ENCODE measurements at regions not wholly inside any gene's neighbourhood (a gene's known extent, or its start where the extent isn't known, plus 50 kb on each side); places are given as distances from the start of the nearest gene placed in this dataset.

GRCh38 chr1:4263699-4264098 is 363.6 kb upstream of the C1orf174 start:
- no peak overlapping the region for H3K4me3 ChIP-seq (ENCODE audit: low read depth, low read length)
- H3K36me3 ChIP-seq (ENCODE audit: control insufficient read depth, insufficient read depth, low read length): no peaks in the 10 kb centered on the region
- peaks cover 3% of the 10 kb centered on the region for H3K9me3 ChIP-seq (ENCODE audit: control insufficient read depth, insufficient read depth, low read length)
- H3K9ac ChIP-seq (ENCODE audit: low read depth, low read length): no peak overlapping the region
- no peaks in the 10 kb centered on the region for H3K4me1 ChIP-seq (ENCODE audit: control insufficient read depth, insufficient read depth, low read length)
- no peaks in the 10 kb centered on the region for H3K27me3 ChIP-seq (ENCODE audit: control insufficient read depth, insufficient read depth, low read length)

GRCh38 chr1:4265836-4266235 is 365.8 kb upstream of the C1orf174 start:
- Histone ChIP-seq H3K4me3 (ENCODE audit: low read depth, low read length) (no peak overlapping the region), H3K36me3 (ENCODE audit: control insufficient read depth, insufficient read depth, low read length) (no peaks in the 10 kb centered on the region), H3K27me3 (ENCODE audit: control insufficient read depth, insufficient read depth, low read length) (no peaks in the 10 kb centered on the region), H3K9ac (ENCODE audit: low read depth, low read length) (no peak overlapping the region), H3K9me3 (ENCODE audit: control insufficient read depth, insufficient read depth, low read length) (peaks cover 3% of the 10 kb centered on the region), H3K4me1 (ENCODE audit: control insufficient read depth, insufficient read depth, low read length) (no peaks in the 10 kb centered on the region)

GRCh38 chr1:4267381-4268261 is 367.5 kb upstream of the C1orf174 start:
- no peaks in the 10 kb centered on the region for H3K27me3 ChIP-seq (ENCODE audit: control insufficient read depth, insufficient read depth, low read length)
- H3K4me3 ChIP-seq (ENCODE audit: low read depth, low read length): no peak overlapping the region
- H3K9me3 ChIP-seq (ENCODE audit: control insufficient read depth, insufficient read depth, low read length): no peaks in the 10 kb centered on the region
- H3K4me1 ChIP-seq (ENCODE audit: control insufficient read depth, insufficient read depth, low read length): no peaks in the 10 kb centered on the region
- H3K36me3 ChIP-seq (ENCODE audit: control insufficient read depth, insufficient read depth, low read length): no peaks in the 10 kb centered on the region
- H3K9ac ChIP-seq (ENCODE audit: low read depth, low read length): no peak overlapping the region

- H3K4me3 ChIP-seq (ENCODE audit: low read depth, low read length): no peak overlapping the region
- H3K4me1 ChIP-seq (ENCODE audit: control insufficient read depth, insufficient read depth, low read length): no peaks in the 10 kb centered on the region
- H3K9ac ChIP-seq (ENCODE audit: low read depth, low read length): no peak overlapping the region
Measured at GRCh38 chr1:4268262-4268888, 368.3 kb upstream of the C1orf174 start.

GRCh38 chr1:4268889-4269284 is 368.8 kb upstream of the C1orf174 start:
- no peak overlapping the region for H3K4me3 ChIP-seq (ENCODE audit: low read depth, low read length)
- H3K9ac ChIP-seq (ENCODE audit: low read depth, low read length): no peak overlapping the region
- no peaks in the 10 kb centered on the region for H3K4me1 ChIP-seq (ENCODE audit: control insufficient read depth, insufficient read depth, low read length)
- peaks cover 4% of the 10 kb centered on the region for H3K9me3 ChIP-seq (ENCODE audit: control insufficient read depth, insufficient read depth, low read length)
- no peaks in the 10 kb centered on the region for H3K27me3 ChIP-seq (ENCODE audit: control insufficient read depth, insufficient read depth, low read length)
- no peaks in the 10 kb centered on the region for H3K36me3 ChIP-seq (ENCODE audit: control insufficient read depth, insufficient read depth, low read length)

More at GRCh38 chr1:4268262-4268888, 368.3 kb upstream of the C1orf174 start:
- H3K36me3 ChIP-seq (ENCODE audit: control insufficient read depth, insufficient read depth, low read length): no peaks in the 10 kb centered on the region
- H3K9me3 ChIP-seq (ENCODE audit: control insufficient read depth, insufficient read depth, low read length): peaks cover 4% of the 10 kb centered on the region
- H3K27me3 ChIP-seq (ENCODE audit: control insufficient read depth, insufficient read depth, low read length): no peaks in the 10 kb centered on the region

- peaks cover 4% of the 10 kb centered on the region for H3K9me3 ChIP-seq (ENCODE audit: control insufficient read depth, insufficient read depth, low read length)
- H3K4me1 ChIP-seq (ENCODE audit: control insufficient read depth, insufficient read depth, low read length): no peaks in the 10 kb centered on the region
- no peak overlapping the region for H3K9ac ChIP-seq (ENCODE audit: low read depth, low read length)
- H3K27me3 ChIP-seq (ENCODE audit: control insufficient read depth, insufficient read depth, low read length): no peaks in the 10 kb centered on the region
- H3K4me3 ChIP-seq (ENCODE audit: low read depth, low read length): no peak overlapping the region
- H3K36me3 ChIP-seq (ENCODE audit: control insufficient read depth, insufficient read depth, low read length): no peaks in the 10 kb centered on the region
Measured at GRCh38 chr1:4269330-4269729, 369.3 kb upstream of the C1orf174 start.

- no peaks in the 10 kb centered on the region for H3K4me1 ChIP-seq (ENCODE audit: control insufficient read depth, insufficient read depth, low read length)
- H3K36me3 ChIP-seq (ENCODE audit: control insufficient read depth, insufficient read depth, low read length): no peaks in the 10 kb centered on the region
- H3K27me3 ChIP-seq (ENCODE audit: control insufficient read depth, insufficient read depth, low read length): no peaks in the 10 kb centered on the region
- peaks cover 4% of the 10 kb centered on the region for H3K9me3 ChIP-seq (ENCODE audit: control insufficient read depth, insufficient read depth, low read length)
- H3K9ac ChIP-seq (ENCODE audit: low read depth, low read length): no peak overlapping the region
- H3K4me3 ChIP-seq (ENCODE audit: low read depth, low read length): no peak overlapping the region
Measured at GRCh38 chr1:4269952-4270570, 370.0 kb upstream of the C1orf174 start.

- Histone ChIP-seq H3K27me3 (ENCODE audit: control insufficient read depth, insufficient read depth, low read length) (no peaks in the 10 kb centered on the region), H3K9ac (ENCODE audit: low read depth, low read length) (no peak overlapping the region)
Measured at GRCh38 chr1:4270651-4271337, 370.7 kb upstream of the C1orf174 start.

GRCh38 chr1:4271338-4271998 is 371.4 kb upstream of the C1orf174 start:
- H3K4me1 ChIP-seq (ENCODE audit: control insufficient read depth, insufficient read depth, low read length): no peaks in the 10 kb centered on the region
- peaks cover 4% of the 10 kb centered on the region for H3K9me3 ChIP-seq (ENCODE audit: control insufficient read depth, insufficient read depth, low read length)

More at GRCh38 chr1:4270651-4271337, 370.7 kb upstream of the C1orf174 start:
- H3K4me1 ChIP-seq (ENCODE audit: control insufficient read depth, insufficient read depth, low read length): no peaks in the 10 kb centered on the region
- peaks cover 4% of the 10 kb centered on the region for H3K9me3 ChIP-seq (ENCODE audit: control insufficient read depth, insufficient read depth, low read length)
- no peaks in the 10 kb centered on the region for H3K36me3 ChIP-seq (ENCODE audit: control insufficient read depth, insufficient read depth, low read length)
- no peak overlapping the region for H3K4me3 ChIP-seq (ENCODE audit: low read depth, low read length)

GRCh38 chr1:4272568-4272967 is 372.5 kb upstream of the C1orf174 start:
- Histone ChIP-seq H3K4me1 (ENCODE audit: control insufficient read depth, insufficient read depth, low read length) (no peaks in the 10 kb centered on the region), H3K9me3 (ENCODE audit: control insufficient read depth, insufficient read depth, low read length) (peaks cover 7% of the 10 kb centered on the region)

More at GRCh38 chr1:4271338-4271998, 371.4 kb upstream of the C1orf174 start:
- Histone ChIP-seq H3K27me3 (ENCODE audit: control insufficient read depth, insufficient read depth, low read length) (no peaks in the 10 kb centered on the region), H3K9ac (ENCODE audit: low read depth, low read length) (no peak overlapping the region), H3K4me3 (ENCODE audit: low read depth, low read length) (no peak overlapping the region), H3K36me3 (ENCODE audit: control insufficient read depth, insufficient read depth, low read length) (no peaks in the 10 kb centered on the region)

GRCh38 chr1:4273243-4273642 is 373.2 kb upstream of the C1orf174 start:
- Histone ChIP-seq H3K9me3 (ENCODE audit: control insufficient read depth, insufficient read depth, low read length) (peaks cover 7% of the 10 kb centered on the region), H3K4me3 (ENCODE audit: low read depth, low read length) (no peak overlapping the region), H3K4me1 (ENCODE audit: control insufficient read depth, insufficient read depth, low read length) (no peaks in the 10 kb centered on the region), H3K36me3 (ENCODE audit: control insufficient read depth, insufficient read depth, low read length) (no peaks in the 10 kb centered on the region), H3K9ac (ENCODE audit: low read depth, low read length) (no peak overlapping the region), H3K27me3 (ENCODE audit: control insufficient read depth, insufficient read depth, low read length) (no peaks in the 10 kb centered on the region)

More at GRCh38 chr1:4272568-4272967, 372.5 kb upstream of the C1orf174 start:
- Histone ChIP-seq H3K27me3 (ENCODE audit: control insufficient read depth, insufficient read depth, low read length) (no peaks in the 10 kb centered on the region), H3K4me3 (ENCODE audit: low read depth, low read length) (no peak overlapping the region), H3K36me3 (ENCODE audit: control insufficient read depth, insufficient read depth, low read length) (no peaks in the 10 kb centered on the region), H3K9ac (ENCODE audit: low read depth, low read length) (no peak overlapping the region)
